Right lobe of liver (tissue), 4 donors: ENCODE measurements at regions not wholly inside any gene's neighbourhood (a gene's known extent, or its start where the extent isn't known, plus 50 kb on each side); places are given as distances from the start of the nearest gene placed in this dataset.

Experiments
- POLR2A ChIP-seq: fragments of 450-650 bp; IDR thresholded peaks from one replicate; pipeline ENCODE4 v1.6.1; 2017; ENCODE audit warnings: antibody characterized with exemption, mild to moderate bottlenecking
- TF ChIP-seq, protein P1 (sequence below), 4 donors: fragments of 200-600 bp in 3 of 4; fragments of 450-650 bp in 1 of 4; IDR thresholded peaks; one replicate each; pipeline versions ENCODE4 v1.5.1 to v1.8.0; 2016 to 2022; ENCODE audit warnings: antibody characterized with exemption in 4 of 4, mild to moderate bottlenecking in 2 of 4
- donor health status: DM: no; HTN: no; CAD: no.
- donor health status: DM: no; HTN: no; CAD: no.
- donor health status: DM: no; HTN: yes; CAD: no.

DNA sequence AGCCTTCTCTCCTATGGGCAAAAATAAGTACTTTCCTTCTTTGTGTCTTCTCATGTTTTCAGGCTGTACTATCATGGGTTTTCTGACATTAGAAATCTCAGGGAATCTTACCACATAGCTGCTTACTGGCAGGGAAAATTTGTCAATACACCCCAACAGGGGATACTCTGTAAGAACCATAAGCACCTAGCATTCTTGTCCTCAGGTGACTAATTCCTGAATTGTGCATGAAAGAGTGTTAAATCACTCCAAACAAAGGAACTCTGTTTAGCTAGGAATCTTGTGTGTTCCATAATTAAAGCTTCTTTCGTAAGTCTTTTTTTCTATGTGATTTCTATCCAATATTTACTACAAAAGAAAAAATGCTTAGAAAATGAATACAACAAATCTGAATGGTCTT, 206.7 kb upstream of the POT1 start:
- TF ChIP-seq, protein P1, sequence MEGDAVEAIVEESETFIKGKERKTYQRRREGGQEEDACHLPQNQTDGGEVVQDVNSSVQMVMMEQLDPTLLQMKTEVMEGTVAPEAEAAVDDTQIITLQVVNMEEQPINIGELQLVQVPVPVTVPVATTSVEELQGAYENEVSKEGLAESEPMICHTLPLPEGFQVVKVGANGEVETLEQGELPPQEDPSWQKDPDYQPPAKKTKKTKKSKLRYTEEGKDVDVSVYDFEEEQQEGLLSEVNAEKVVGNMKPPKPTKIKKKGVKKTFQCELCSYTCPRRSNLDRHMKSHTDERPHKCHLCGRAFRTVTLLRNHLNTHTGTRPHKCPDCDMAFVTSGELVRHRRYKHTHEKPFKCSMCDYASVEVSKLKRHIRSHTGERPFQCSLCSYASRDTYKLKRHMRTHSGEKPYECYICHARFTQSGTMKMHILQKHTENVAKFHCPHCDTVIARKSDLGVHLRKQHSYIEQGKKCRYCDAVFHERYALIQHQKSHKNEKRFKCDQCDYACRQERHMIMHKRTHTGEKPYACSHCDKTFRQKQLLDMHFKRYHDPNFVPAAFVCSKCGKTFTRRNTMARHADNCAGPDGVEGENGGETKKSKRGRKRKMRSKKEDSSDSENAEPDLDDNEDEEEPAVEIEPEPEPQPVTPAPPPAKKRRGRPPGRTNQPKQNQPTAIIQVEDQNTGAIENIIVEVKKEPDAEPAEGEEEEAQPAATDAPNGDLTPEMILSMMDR (IDR thresholded peaks at IDR 0.05): no peak
- no peak for TF ChIP-seq POLR2A
